ENCODE measurements at regions not wholly inside any gene's neighbourhood (a gene's known extent, or its start where the extent isn't known, plus 50 kb on each side); places are given as distances from the start of the nearest gene placed in this dataset.
"Not testable (repeated sequence)": the region's sequence is repeated elsewhere in the genome, so short reads cannot be mapped to it uniquely, and the experiment has no call there.

- TF ChIP-seq Cebpa-rat (IDR thresholded peaks at IDR 0.05) = no peak
- H3K9ac ChIP-seq = no peak overlapping the region
- H3K9me3 ChIP-seq = no peaks in the 10 kb centered on the region
- H3K36me3 ChIP-seq = no peaks in the 10 kb centered on the region
- peaks cover 6% of the 10 kb centered on the region; the same call in 1 of the 2 replicates for H3K4me1 ChIP-seq
- no peak overlapping the region for H3K4me2 ChIP-seq
- H3K4me3 ChIP-seq = no peak overlapping the region
- no peaks in the 10 kb centered on the region for H4K20me1 ChIP-seq
- no peaks in the 10 kb centered on the region for H3K27me3 ChIP-seq
- H3K27ac ChIP-seq = no peak overlapping the region
These were observed 230.1 kb upstream of the DDI1 start for GRCh38 chr11:103806130-103806895.

GRCh38 chr11:103807806-103808205, 228.6 kb upstream of the DDI1 start:
- no peaks in the 10 kb centered on the region for H3K36me3 ChIP-seq
- no peaks in the 10 kb centered on the region for H4K20me1 ChIP-seq
- no peak for TF ChIP-seq Cebpa-rat (IDR thresholded peaks at IDR 0.05)
- no peak overlapping the region for H3K27ac ChIP-seq
- H3K9ac ChIP-seq = no peak overlapping the region
- H3K4me2 ChIP-seq = no peak overlapping the region
- H3K4me3 ChIP-seq = no peak overlapping the region
- peaks cover 6% of the 10 kb centered on the region; the same call in 1 of the 2 replicates for H3K4me1 ChIP-seq
- no peaks in the 10 kb centered on the region for H3K27me3 ChIP-seq
- H3K9me3 ChIP-seq = no peaks in the 10 kb centered on the region

- Histone ChIP-seq H3K4me2 (no peak overlapping the region), H3K4me3 (no peak overlapping the region), H3K4me1 (peaks cover 6% of the 10 kb centered on the region; the same call in 1 of the 2 replicates), H3K9me3 (no peaks in the 10 kb centered on the region), H3K27ac (no peak overlapping the region), H4K20me1 (no peaks in the 10 kb centered on the region), H3K36me3 (no peaks in the 10 kb centered on the region), H3K27me3 (no peaks in the 10 kb centered on the region), H3K9ac (no peak overlapping the region)
- no peak for TF ChIP-seq Cebpa-rat (IDR thresholded peaks at IDR 0.05)
These were observed 228.2 kb upstream of the DDI1 start for GRCh38 chr11:103808252-103808651.

GRCh38 chr11:103811870-103812455, 224.5 kb upstream of the DDI1 start:
- Histone ChIP-seq H3K4me1 (no peaks in the 10 kb centered on the region), H3K27ac (no peak overlapping the region), H3K27me3 (no peaks in the 10 kb centered on the region), H3K36me3 (no peaks in the 10 kb centered on the region), H3K4me3 (no peak overlapping the region), H4K20me1 (no peaks in the 10 kb centered on the region), H3K4me2 (no peak overlapping the region), H3K9me3 (no peaks in the 10 kb centered on the region), H3K9ac (no peak overlapping the region)
- TF ChIP-seq Cebpa-rat (IDR thresholded peaks at IDR 0.05) = no peak

GRCh38 chr11:103812680-103813079, 223.8 kb upstream of the DDI1 start:
- TF ChIP-seq Cebpa-rat (IDR thresholded peaks at IDR 0.05) = no peak
- H3K9ac ChIP-seq = no peak overlapping the region
- no peak overlapping the region for H3K4me3 ChIP-seq

GRCh38 chr11:103820345-103820744, 216.1 kb upstream of the DDI1 start:
- not testable (repeated sequence) for H3K27ac ChIP-seq, H3K9ac ChIP-seq, H3K4me3 ChIP-seq, H3K27me3 ChIP-seq, H3K4me2 ChIP-seq, H3K9me3 ChIP-seq, H3K36me3 ChIP-seq, H4K20me1 ChIP-seq, H3K4me1 ChIP-seq

More at GRCh38 chr11:103812680-103813079, 223.8 kb upstream of the DDI1 start:
- Histone ChIP-seq H3K27ac (no peak overlapping the region), H3K4me1 (no peaks in the 10 kb centered on the region), H3K9me3 (no peaks in the 10 kb centered on the region), H4K20me1 (no peaks in the 10 kb centered on the region), H3K4me2 (no peak overlapping the region), H3K36me3 (no peaks in the 10 kb centered on the region), H3K27me3 (no peaks in the 10 kb centered on the region)

GRCh38 chr11:103824116-103824515, 212.3 kb upstream of the DDI1 start:
- TF ChIP-seq Cebpa-rat (IDR thresholded peaks at IDR 0.05) = no peak
- H3K27me3 ChIP-seq = no peaks in the 10 kb centered on the region
- H3K4me1 ChIP-seq = no peaks in the 10 kb centered on the region

GRCh38 chr11:103825469-103825868, 211.0 kb upstream of the DDI1 start:
- Histone ChIP-seq H3K9me3 (peaks cover under 1% of the 10 kb centered on the region), H3K27me3 (no peaks in the 10 kb centered on the region), H3K4me2 (no peak overlapping the region), H3K9ac (no peak overlapping the region), H4K20me1 (no peaks in the 10 kb centered on the region), H3K36me3 (no peaks in the 10 kb centered on the region), H3K4me3 (no peak overlapping the region), H3K27ac (no peak overlapping the region), H3K4me1 (no peaks in the 10 kb centered on the region)
- TF ChIP-seq Cebpa-rat (IDR thresholded peaks at IDR 0.05) = no peak

More at GRCh38 chr11:103824116-103824515, 212.3 kb upstream of the DDI1 start:
- H3K4me3 ChIP-seq = no peak overlapping the region
- no peak overlapping the region for H3K9ac ChIP-seq
- H3K36me3 ChIP-seq = no peaks in the 10 kb centered on the region
- no peak overlapping the region for H3K4me2 ChIP-seq
- no peaks in the 10 kb centered on the region for H4K20me1 ChIP-seq
- no peaks in the 10 kb centered on the region for H3K9me3 ChIP-seq
- no peak overlapping the region for H3K27ac ChIP-seq

- TF ChIP-seq Cebpa-rat (IDR thresholded peaks at IDR 0.05) = no peak
- Histone ChIP-seq H3K4me3 (no peak overlapping the region), H3K4me1 (no peaks in the 10 kb centered on the region), H3K4me2 (no peak overlapping the region), H3K36me3 (no peaks in the 10 kb centered on the region), H3K9me3 (peaks cover 13% of the 10 kb centered on the region), H4K20me1 (no peaks in the 10 kb centered on the region), H3K27me3 (no peaks in the 10 kb centered on the region), H3K27ac (no peak overlapping the region), H3K9ac (no peak overlapping the region)
These were observed 209.6 kb upstream of the DDI1 start for GRCh38 chr11:103826856-103827255.

GRCh38 chr11:103829596-103829995, 206.8 kb upstream of the DDI1 start:
- no peaks in the 10 kb centered on the region for H3K36me3 ChIP-seq
- H3K4me1 ChIP-seq = no peaks in the 10 kb centered on the region
- TF ChIP-seq Cebpa-rat (IDR thresholded peaks at IDR 0.05) = no peak
- H3K27ac ChIP-seq = no peak overlapping the region
- no peak overlapping the region for H3K4me2 ChIP-seq
- no peaks in the 10 kb centered on the region for H3K27me3 ChIP-seq
- no peak overlapping the region for H3K9ac ChIP-seq
- no peak overlapping the region for H3K4me3 ChIP-seq
- H3K9me3 ChIP-seq = peaks cover 19% of the 10 kb centered on the region
- H4K20me1 ChIP-seq = no peaks in the 10 kb centered on the region
